Heart left ventricle (tissue), 16 donors: ENCODE measurements at regions not wholly inside any gene's neighbourhood (a gene's known extent, or its start where the extent isn't known, plus 50 kb on each side); places are given as distances from the start of the nearest gene placed in this dataset.

ENCODE experiments used
- ATAC-seq, 4 donors: fragments of 200-7000 bp; cut with Tn5 transposase; one replicate each; pipeline ENCODE4 v1.9.1; 2020 to 2022; ENCODE audit warnings: moderate library complexity in 4 of 4, mild to moderate bottlenecking in 3 of 4, moderate number of reproducible peaks in 1 of 4
- DNase-seq, 5 donors: peaks; one replicate each; pipeline ENCODE4 v3.0.0-alpha.2; 2020
- H3K27ac ChIP-seq, 12 donors: fragments of 200-600 bp; sonication (generic) in 4 of 12; one replicate each; pipeline versions ENCODE4 v1.5.0 to v1.8.0; 2016 to 2022; ENCODE audit warnings: mild to moderate bottlenecking in 2 of 12
- H3K27me3 ChIP-seq, 9 donors: fragments of 200-600 bp; sonication (generic) in 2 of 9; one replicate each; pipeline versions ENCODE4 v1.5.1 to v1.8.0; 2016 to 2022; ENCODE audit warnings: mild to moderate bottlenecking in 3 of 9
- H3K36me3 ChIP-seq, 9 donors: fragments of 200-600 bp; sonication (generic) in 2 of 9; one replicate each; pipeline versions ENCODE4 v1.5.0 to v1.8.0; 2018 to 2022; ENCODE audit warnings: mild to moderate bottlenecking in 2 of 9
- H3K4me1 ChIP-seq, 12 donors: fragments of 200-600 bp; sonication (generic) in 4 of 12; one replicate each; pipeline versions ENCODE4 v1.5.0 to v1.8.0; 2016 to 2022; ENCODE audit warnings: mild to moderate bottlenecking in 3 of 12
- H3K4me3 ChIP-seq, 12 donors: fragments of 200-600 bp; sonication (generic) in 4 of 12; one replicate each; pipeline versions ENCODE4 v1.5.0 to v1.8.0; 2017 to 2022; ENCODE audit warnings: mild to moderate bottlenecking in 9 of 12, moderate library complexity in 4 of 12
- H3K9me3 ChIP-seq, 12 donors: fragments of 200-600 bp; sonication (generic) in 4 of 12; one replicate each; pipeline versions ENCODE4 v1.5.0 to v1.8.0; 2016 to 2022; ENCODE audit warnings: mild to moderate bottlenecking in 1 of 12
- CTCF ChIP-seq, 12 donors: fragments of 200-600 bp; sonication (generic) in 4 of 12; IDR thresholded peaks; one replicate each; pipeline versions ENCODE4 v1.5.0 to v1.8.0; 2018 to 2022; ENCODE audit warnings: antibody characterized with exemption in 12 of 12, mild to moderate bottlenecking in 5 of 12
- POLR2A ChIP-seq, 2 donors: fragments of 450-650 bp; IDR thresholded peaks; one replicate each; pipeline ENCODE4 v1.6.1; 2017; ENCODE audit warnings: antibody characterized with exemption in 2 of 2, mild to moderate bottlenecking in 2 of 2, moderate library complexity in 2 of 2
- WGBS, 4 donors: extraction: QIAGEN DNeasy Blood & Tissue Kit in 2 of 4; methylation state at CpG; one replicate each; pipeline versions ENCODE4 v1.1.5 to v1.1.7; 2013 to 2018; 5-methylcytosine and 5-hydroxymethylcytosine counted together
- intact Hi-C, 10 donors: fragments of 100-400 bp; cut with DNase I; formaldehyde crosslinking; loops; one replicate each; pipeline versions ENCODE4 v1.11.1 to v1.14.2; 2022
- donor health status: ischemic (EF 13 %, LVEDD 7.1; RV severe dilation, severe dysfunction).
- donor health status: healthy with polysubstance abuse.
- donor health status: DM: no; HTN: yes; CAD: no.
- donor health status: DM: no; HTN: no; CAD: no.
- donor health status: ischemic (EF 25% LVEDD 6.9; RV normal size, moderate dysfunction).
- donor health status: ischemic (EF 25% LVEDD 5.7; RV mildly dilated, moderate dysfunction).
- donor health status: healthy.
- donor health status: DM: yes; HTN: yes; CAD: no.
- donor health status: ischemic (EF 35%, LVEDD 5.7; RV mildly dilated, moderate dysfunction).
- donor health status: nonischemic (EF 11% LVEDD 7.7; RV severe dilation, severe dysfunction).
- donor health status: DM: yes; HTN: yes; CAD: no.
- donor health status: PGD.
- donor health status: ischemic (EF 29% LVEDD 5.4; RV normal size, mild dysfunction).
- donor health status: nonischemic (EF 23%, LVEDD 6.1; RV moderate dilation, normal function).

- 77 to 79% (median 78%) methylated on average over 7 of the region's 7 CpGs for WGBS, 4 donors
- TF ChIP-seq CTCF (IDR thresholded peaks at IDR 0.05), result no peak
- TF ChIP-seq POLR2A (IDR thresholded peaks at IDR 0.05), result no peak
- Histone ChIP-seq H3K9me3 (no peaks in the 10 kb centered on the region), H3K4me1 (peaks cover 0 to 21% (median 9%) of the 10 kb centered on the region in 12 donors), H3K27me3 (no peaks in the 10 kb centered on the region), H3K36me3 (no peaks in the 10 kb centered on the region), H3K27ac (peak overlapping the region in 8 of 12 donors; percentile 19 to 90 (median 72)), H3K4me3 (no peak overlapping the region)
- intact Hi-C loops, result no loop called here
- ATAC-seq (peak in 2 of 4 donors; percentile 17 to 41), DNase-seq (peak in 2 of 5 donors; percentile 11 to 34)
Observed at GRCh38 chr12:94046626-94047410, 101.6 kb upstream of the PLXNC1 start.

GRCh38 chr12:94047781-94048567, 100.4 kb upstream of the PLXNC1 start:
- peak; percentile 88 to 93 (median 90) for ATAC-seq
- Histone ChIP-seq H3K9me3 (no peaks in the 10 kb centered on the region), H3K4me1 (peaks cover 0 to 26% (median 9%) of the 10 kb centered on the region in 12 donors), H3K36me3 (no peaks in the 10 kb centered on the region), H3K27me3 (no peaks in the 10 kb centered on the region), H3K4me3 (no peak overlapping the region), H3K27ac (peak overlapping the region; percentile 8 to 90 (median 65))
- TF ChIP-seq POLR2A (IDR thresholded peaks at IDR 0.05), result no peak
- TF ChIP-seq CTCF (IDR thresholded peaks at IDR 0.05), result no peak
- no peak for DNase-seq
- WGBS, 4 donors, result 41 to 52% (median 45%) methylated on average over 7 of the region's 7 CpGs
- intact Hi-C loops, result no loop called here

- Histone ChIP-seq H3K9me3 (no peaks in the 10 kb centered on the region), H3K36me3 (no peaks in the 10 kb centered on the region), H3K4me1 (peaks cover 0 to 27% (median 10%) of the 10 kb centered on the region in 12 donors), H3K4me3 (no peak overlapping the region), H3K27me3 (no peaks in the 10 kb centered on the region), H3K27ac (peak overlapping the region in 8 of 12 donors; percentile 3 to 90 (median 72))
- DNase-seq, result no peak
- 77 to 88% (median 85%) methylated on average over 3 of the region's 3 CpGs for WGBS, 4 donors
- TF ChIP-seq CTCF (IDR thresholded peaks at IDR 0.05) (no peak), POLR2A (IDR thresholded peaks at IDR 0.05) (no peak)
- intact Hi-C loops, result no loop called here
- no peak for ATAC-seq
Observed at GRCh38 chr12:94048757-94049156, 99.6 kb upstream of the PLXNC1 start.

GRCh38 chr12:94049718-94050117, 98.7 kb upstream of the PLXNC1 start:
- Histone ChIP-seq H3K27me3 (no peaks in the 10 kb centered on the region), H3K27ac (no peak overlapping the region), H3K9me3 (no peaks in the 10 kb centered on the region), H3K4me3 (no peak overlapping the region), H3K36me3 (no peaks in the 10 kb centered on the region), H3K4me1 (peaks cover 0 to 27% (median 10%) of the 10 kb centered on the region in 12 donors)
- TF ChIP-seq CTCF (IDR thresholded peaks at IDR 0.05) (no peak), POLR2A (IDR thresholded peaks at IDR 0.05) (no peak)
- WGBS, 4 donors, result 48 to 66% (median 58%) methylated on average over 2 of the region's 2 CpGs
- intact Hi-C loops, result no loop called here
- DNase-seq (no peak), ATAC-seq (no peak)
